T-helper 1 cell treated with Interleukin-12 subunit alpha and Interleukin-12 subunit beta and Interleukin-4 antibody, amounts not matched to agents 30 ng/mL and 1 ng/mL, for 36 hours (primary cell): ENCODE measurements at regions not wholly inside any gene's neighbourhood (a gene's known extent, or its start where the extent isn't known, plus 50 kb on each side); places are given as distances from the start of the nearest gene placed in this dataset.
"Not testable (repeated sequence)": the region's sequence is repeated elsewhere in the genome, so short reads cannot be mapped to it uniquely, and the experiment has no call there.

Experiments
- intact Hi-C: fragments of 100-400 bp; cut with micrococcal nuclease; formaldehyde crosslinking; loops from one replicate; pipeline ENCODE4 v1.15.1; 2024

- intact Hi-C loops, result loop anchor here (1.0 kb wide), 3 partner anchors 48 to 518 kb away; no protein-coding TSS in a partner anchor
Measured at GRCh38 chr6:6724539-6725467, 136.3 kb downstream of the LY86 start.

GRCh38 chr6:6725468-6726209, 137.1 kb downstream of the LY86 start:
- intact Hi-C loops, result no loop called here

GRCh38 chr6:6728169-6728941, 139.8 kb downstream of the LY86 start:
- intact Hi-C loops, result no loop called here

GRCh38 chr6:6729971-6730370, 141.5 kb downstream of the LY86 start:
- intact Hi-C loops, result no loop called here

GRCh38 chr6:6730831-6731230, 142.3 kb downstream of the LY86 start:
- intact Hi-C loops, result no loop called here

- intact Hi-C loops, result no loop called here
Measured at GRCh38 chr6:6734479-6735465, 146.3 kb downstream of the LY86 start.

- intact Hi-C loops, result no loop called here
Measured at GRCh38 chr6:6736791-6737654, 148.5 kb downstream of the LY86 start.

- intact Hi-C loops, result no loop called here
Measured at GRCh38 chr6:6737671-6738070, 149.2 kb downstream of the LY86 start.

GRCh38 chr6:6738108-6738507, 149.6 kb downstream of the LY86 start:
- intact Hi-C loops, result no loop called here

GRCh38 chr6:6738922-6739716, 150.6 kb downstream of the LY86 start:
- intact Hi-C loops, result no loop called here

GRCh38 chr6:6740595-6740994, 152.1 kb downstream of the LY86 start:
- intact Hi-C loops, result loop anchor here (5.0 kb wide), 1 partner anchor 43 kb away; no protein-coding TSS in a partner anchor

GRCh38 chr6:6741264-6741663, 152.7 kb downstream of the LY86 start:
- intact Hi-C loops, result loop anchor here (5.0 kb wide), 1 partner anchor 44 kb away; no protein-coding TSS in a partner anchor

GRCh38 chr6:6742535-6742934, 154.0 kb downstream of the LY86 start:
- intact Hi-C loops, result loop anchor here (5.0 kb wide), 1 partner anchor 45 kb away; no protein-coding TSS in a partner anchor

- intact Hi-C loops, result loop anchor here (5.0 kb wide), 1 partner anchor 47 kb away; no protein-coding TSS in a partner anchor
Measured at GRCh38 chr6:6744551-6744950, 156.0 kb downstream of the LY86 start.

GRCh38 chr6:6745637-6746332, 157.3 kb downstream of the LY86 start:
- intact Hi-C loops, result not testable (repeated sequence)

GRCh38 chr6:6746333-6746969, 157.9 kb downstream of the LY86 start:
- intact Hi-C loops, result no loop called here

GRCh38 chr6:6746970-6747338, 158.4 kb downstream of the LY86 start:
- intact Hi-C loops, result no loop called here
